Activated naive CD8-positive, alpha-beta T cell (primary cell): ENCODE measurements at regions not wholly inside any gene's neighbourhood (a gene's known extent, or its start where the extent isn't known, plus 50 kb on each side); places are given as distances from the start of the nearest gene placed in this dataset.

Source experiments
- H3K27ac Mint-ChIP-seq: one replicate; pipeline ENCODE4 v1.8.0; 2021; ENCODE audit warnings: mixed read lengths
- H3K27me3 Mint-ChIP-seq: one replicate; pipeline ENCODE4 v1.8.0; 2021; ENCODE audit warnings: mixed read lengths
- H3K36me3 Mint-ChIP-seq: one replicate; pipeline ENCODE4 v1.8.0; 2021; ENCODE audit warnings: mixed read lengths
- H3K4me1 Mint-ChIP-seq: one replicate; pipeline ENCODE4 v1.8.0; 2021; ENCODE audit warnings: low read depth, mixed read lengths
- H3K4me3 Mint-ChIP-seq: one replicate; pipeline ENCODE4 v1.8.0; 2021; ENCODE audit warnings: mild to moderate bottlenecking, mixed read lengths
- H3K9me3 Mint-ChIP-seq: one replicate; pipeline ENCODE4 v1.8.0; 2021; ENCODE audit warnings: low read depth, mixed read lengths

- no peaks in the 10 kb centered on the region for H3K4me1 Mint-ChIP-seq
- no peaks in the 10 kb centered on the region for H3K27me3 Mint-ChIP-seq
- no peak overlapping the region for H3K4me3 Mint-ChIP-seq
Observed at GRCh38 chr5:23318960-23319359, 188.4 kb upstream of the PRDM9 start.

GRCh38 chr5:23318166-23318565 is 189.2 kb upstream of the PRDM9 start:
- Mint-ChIP-seq H3K4me1 (no peaks in the 10 kb centered on the region), H3K36me3 (no peaks in the 10 kb centered on the region), H3K27me3 (no peaks in the 10 kb centered on the region), H3K27ac (no peak overlapping the region), H3K4me3 (no peak overlapping the region), H3K9me3 (peaks cover 15% of the 10 kb centered on the region)

More at GRCh38 chr5:23318960-23319359, 188.4 kb upstream of the PRDM9 start:
- Mint-ChIP-seq H3K36me3 (no peaks in the 10 kb centered on the region), H3K27ac (no peak overlapping the region), H3K9me3 (peaks cover 15% of the 10 kb centered on the region)

GRCh38 chr5:23316060-23316591 is 191.3 kb upstream of the PRDM9 start:
- Mint-ChIP-seq H3K9me3 (peaks cover 24% of the 10 kb centered on the region), H3K36me3 (no peaks in the 10 kb centered on the region), H3K4me3 (no peak overlapping the region), H3K27me3 (no peaks in the 10 kb centered on the region), H3K27ac (no peak overlapping the region), H3K4me1 (no peaks in the 10 kb centered on the region)

- H3K27ac Mint-ChIP-seq, result no peak overlapping the region
- H3K36me3 Mint-ChIP-seq, result no peaks in the 10 kb centered on the region
- H3K27me3 Mint-ChIP-seq, result no peaks in the 10 kb centered on the region
- no peak overlapping the region for H3K4me3 Mint-ChIP-seq
- no peaks in the 10 kb centered on the region for H3K4me1 Mint-ChIP-seq
- H3K9me3 Mint-ChIP-seq, result peaks cover 34% of the 10 kb centered on the region
Observed at GRCh38 chr5:23314827-23315226, 192.6 kb upstream of the PRDM9 start.

GRCh38 chr5:23305055-23305454 is 202.4 kb upstream of the PRDM9 start:
- Mint-ChIP-seq H3K4me3 (no peak overlapping the region), H3K9me3 (peaks cover 18% of the 10 kb centered on the region), H3K27ac (no peak overlapping the region), H3K27me3 (no peaks in the 10 kb centered on the region), H3K4me1 (no peaks in the 10 kb centered on the region), H3K36me3 (no peaks in the 10 kb centered on the region)

- H3K27ac Mint-ChIP-seq, result no peak overlapping the region
- peaks cover 18% of the 10 kb centered on the region for H3K9me3 Mint-ChIP-seq
- no peak overlapping the region for H3K4me3 Mint-ChIP-seq
- H3K4me1 Mint-ChIP-seq, result no peaks in the 10 kb centered on the region
- no peaks in the 10 kb centered on the region for H3K27me3 Mint-ChIP-seq
- no peaks in the 10 kb centered on the region for H3K36me3 Mint-ChIP-seq
Observed at GRCh38 chr5:23303836-23304235, 203.6 kb upstream of the PRDM9 start.

GRCh38 chr5:23303435-23303834 is 204.0 kb upstream of the PRDM9 start:
- Mint-ChIP-seq H3K36me3 (no peaks in the 10 kb centered on the region), H3K4me3 (no peak overlapping the region), H3K9me3 (peaks cover 18% of the 10 kb centered on the region), H3K27me3 (no peaks in the 10 kb centered on the region), H3K4me1 (no peaks in the 10 kb centered on the region), H3K27ac (no peak overlapping the region)

- Mint-ChIP-seq H3K4me1 (no peaks in the 10 kb centered on the region), H3K27me3 (no peaks in the 10 kb centered on the region), H3K36me3 (no peaks in the 10 kb centered on the region), H3K4me3 (no peak overlapping the region), H3K27ac (no peak overlapping the region), H3K9me3 (peaks cover 18% of the 10 kb centered on the region)
Observed at GRCh38 chr5:23302438-23302837, 205.0 kb upstream of the PRDM9 start.

- Mint-ChIP-seq H3K9me3 (peaks cover 4% of the 10 kb centered on the region), H3K36me3 (no peaks in the 10 kb centered on the region), H3K27me3 (no peaks in the 10 kb centered on the region), H3K27ac (no peak overlapping the region), H3K4me3 (no peak overlapping the region), H3K4me1 (no peaks in the 10 kb centered on the region)
Observed at GRCh38 chr5:23289162-23289561, 218.2 kb upstream of the PRDM9 start.

- no peak overlapping the region for H3K27ac Mint-ChIP-seq
- H3K9me3 Mint-ChIP-seq, result peaks cover 12% of the 10 kb centered on the region
- no peaks in the 10 kb centered on the region for H3K36me3 Mint-ChIP-seq
- H3K4me3 Mint-ChIP-seq, result no peak overlapping the region
- H3K27me3 Mint-ChIP-seq, result no peaks in the 10 kb centered on the region
- no peaks in the 10 kb centered on the region for H3K4me1 Mint-ChIP-seq
Observed at GRCh38 chr5:23284656-23285055, 222.8 kb upstream of the PRDM9 start.

GRCh38 chr5:23274171-23274570 is 233.2 kb upstream of the PRDM9 start:
- peaks cover 13% of the 10 kb centered on the region for H3K9me3 Mint-ChIP-seq
- no peaks in the 10 kb centered on the region for H3K4me1 Mint-ChIP-seq
- no peak overlapping the region for H3K4me3 Mint-ChIP-seq
- H3K36me3 Mint-ChIP-seq, result no peaks in the 10 kb centered on the region
- no peak overlapping the region for H3K27ac Mint-ChIP-seq
- H3K27me3 Mint-ChIP-seq, result no peaks in the 10 kb centered on the region

- Mint-ChIP-seq H3K4me1 (no peaks in the 10 kb centered on the region), H3K9me3 (peaks cover 7% of the 10 kb centered on the region), H3K36me3 (no peaks in the 10 kb centered on the region), H3K4me3 (no peak overlapping the region), H3K27ac (no peak overlapping the region), H3K27me3 (no peaks in the 10 kb centered on the region)
Observed at GRCh38 chr5:23269981-23270380, 237.4 kb upstream of the PRDM9 start.

- H3K27ac Mint-ChIP-seq, result no peak overlapping the region
- H3K27me3 Mint-ChIP-seq, result no peaks in the 10 kb centered on the region
- H3K36me3 Mint-ChIP-seq, result no peaks in the 10 kb centered on the region
- no peaks in the 10 kb centered on the region for H3K4me1 Mint-ChIP-seq
- H3K9me3 Mint-ChIP-seq, result no peaks in the 10 kb centered on the region
- H3K4me3 Mint-ChIP-seq, result no peak overlapping the region
Observed at GRCh38 chr5:23268136-23268535, 239.3 kb upstream of the PRDM9 start.

- Mint-ChIP-seq H3K36me3 (no peaks in the 10 kb centered on the region), H3K4me1 (no peaks in the 10 kb centered on the region), H3K27ac (no peak overlapping the region), H3K9me3 (peaks cover 28% of the 10 kb centered on the region), H3K4me3 (no peak overlapping the region), H3K27me3 (no peaks in the 10 kb centered on the region)
Observed at GRCh38 chr5:23260621-23261020, 246.8 kb upstream of the PRDM9 start.

- no peak overlapping the region for H3K27ac Mint-ChIP-seq
- H3K9me3 Mint-ChIP-seq, result peaks cover 32% of the 10 kb centered on the region
- H3K4me1 Mint-ChIP-seq, result no peaks in the 10 kb centered on the region
- H3K27me3 Mint-ChIP-seq, result no peaks in the 10 kb centered on the region
- H3K4me3 Mint-ChIP-seq, result no peak overlapping the region
- no peaks in the 10 kb centered on the region for H3K36me3 Mint-ChIP-seq
Observed at GRCh38 chr5:23257656-23258055, 249.8 kb upstream of the PRDM9 start.

GRCh38 chr5:23253621-23254198 is 253.7 kb upstream of the PRDM9 start:
- no peak overlapping the region for H3K27ac Mint-ChIP-seq
- no peaks in the 10 kb centered on the region for H3K27me3 Mint-ChIP-seq
- H3K4me1 Mint-ChIP-seq, result no peaks in the 10 kb centered on the region
- H3K4me3 Mint-ChIP-seq, result no peak overlapping the region
- peaks cover 32% of the 10 kb centered on the region for H3K9me3 Mint-ChIP-seq
- no peaks in the 10 kb centered on the region for H3K36me3 Mint-ChIP-seq
